Mesothelial cell of epicardium (in vitro differentiated cells): ENCODE measurements at regions not wholly inside any gene's neighbourhood (a gene's known extent, or its start where the extent isn't known, plus 50 kb on each side); places are given as distances from the start of the nearest gene placed in this dataset.

Experiments
- DNase-seq, 2 experiments: peaks; one replicate each; pipeline ENCODE4 v3.0.0; 2021; ENCODE audit warnings: low spot score in 2 of 2; ENCODE audit not compliant: unreplicated experiment in 2 of 2
- H3K27ac Mint-ChIP-seq: 2 replicates; pipeline ENCODE4 v1.8.0; 2021; ENCODE audit warnings: mixed read lengths
- H3K27me3 Mint-ChIP-seq: 2 replicates; pipeline ENCODE4 v1.8.0; 2021; ENCODE audit warnings: low read depth, mixed read lengths
- H3K36me3 Mint-ChIP-seq: 2 replicates; pipeline ENCODE4 v1.8.0; 2021; ENCODE audit warnings: mixed read lengths
- H3K4me1 Mint-ChIP-seq: 2 replicates; pipeline ENCODE4 v1.8.0; 2021; ENCODE audit warnings: mixed read lengths
- H3K4me3 Mint-ChIP-seq: 2 replicates; pipeline ENCODE4 v1.8.0; 2021; ENCODE audit warnings: mild to moderate bottlenecking, moderate library complexity, mixed read lengths
- H3K9me3 Mint-ChIP-seq: 2 replicates; pipeline ENCODE4 v1.8.0; 2021; ENCODE audit warnings: mixed read lengths
- CTCF ChIP-seq: fragments of 200-600 bp; sonication (generic); IDR thresholded peaks from one replicate; pipeline ENCODE4 v1.5.0; 2021; ENCODE audit warnings: antibody characterized with exemption; ENCODE audit not compliant: unreplicated experiment

GRCh38 chr16:79265196-79265595, 335.3 kb downstream of the MAF start:
- TF ChIP-seq CTCF, result no peak
- peaks cover 38% of the 10 kb centered on the region for H3K27me3 Mint-ChIP-seq
- no peaks in the 10 kb centered on the region for H3K9me3 Mint-ChIP-seq
- H3K4me3 Mint-ChIP-seq, result no peak overlapping the region
- no peak overlapping the region for H3K27ac Mint-ChIP-seq
- DNase-seq, result no peak
- H3K36me3 Mint-ChIP-seq, result no peaks in the 10 kb centered on the region
- H3K4me1 Mint-ChIP-seq, result no peaks in the 10 kb centered on the region

- H3K27me3 Mint-ChIP-seq, result peaks cover 41% of the 10 kb centered on the region
- H3K27ac Mint-ChIP-seq, result no peak overlapping the region
- H3K36me3 Mint-ChIP-seq, result no peaks in the 10 kb centered on the region
- no peaks in the 10 kb centered on the region for H3K9me3 Mint-ChIP-seq
- H3K4me3 Mint-ChIP-seq, result no peak overlapping the region
- no peak for DNase-seq
- no peaks in the 10 kb centered on the region for H3K4me1 Mint-ChIP-seq
- no peak for TF ChIP-seq CTCF
These were observed 336.1 kb downstream of the MAF start for GRCh38 chr16:79264237-79265109.

- no peak for DNase-seq
- no peaks in the 10 kb centered on the region for H3K4me1 Mint-ChIP-seq
- no peak overlapping the region for H3K27ac Mint-ChIP-seq
- no peak for TF ChIP-seq CTCF
- peaks cover 42% of the 10 kb centered on the region for H3K27me3 Mint-ChIP-seq
- no peak overlapping the region for H3K4me3 Mint-ChIP-seq
- no peaks in the 10 kb centered on the region for H3K36me3 Mint-ChIP-seq
- H3K9me3 Mint-ChIP-seq, result no peaks in the 10 kb centered on the region
These were observed 337.1 kb downstream of the MAF start for GRCh38 chr16:79263425-79263824.
